Astrocyte of the cerebellum (primary cell): ENCODE measurements at regions not wholly inside any gene's neighbourhood (a gene's known extent, or its start where the extent isn't known, plus 50 kb on each side); places are given as distances from the start of the nearest gene placed in this dataset.

Experiments used
- DNase-seq: peaks from one replicate; pipeline ENCODE4 v3.0.0-alpha.2; 2011; ENCODE audit warnings: low read depth
- H3K4me3 ChIP-seq: 2 replicates; pipeline ENCODE4 v1.5.1; 2011; ENCODE audit warnings: mild to moderate bottlenecking, low read depth, low read length, moderate library complexity
- in situ Hi-C: cut with HindIII; loops from 2 replicates; pipeline ENCODE4 v1.10.0; 2017; ENCODE audit warnings: low sequenced_read_pairs
- TF ChIP-seq, protein P1 (sequence below): IDR thresholded peaks from 2 replicates; pipeline ENCODE4 v1.5.1; 2012; ENCODE audit warnings: low read length, low read depth, moderate library complexity, mild to moderate bottlenecking; ENCODE audit errors: missing control alignments

DNA sequence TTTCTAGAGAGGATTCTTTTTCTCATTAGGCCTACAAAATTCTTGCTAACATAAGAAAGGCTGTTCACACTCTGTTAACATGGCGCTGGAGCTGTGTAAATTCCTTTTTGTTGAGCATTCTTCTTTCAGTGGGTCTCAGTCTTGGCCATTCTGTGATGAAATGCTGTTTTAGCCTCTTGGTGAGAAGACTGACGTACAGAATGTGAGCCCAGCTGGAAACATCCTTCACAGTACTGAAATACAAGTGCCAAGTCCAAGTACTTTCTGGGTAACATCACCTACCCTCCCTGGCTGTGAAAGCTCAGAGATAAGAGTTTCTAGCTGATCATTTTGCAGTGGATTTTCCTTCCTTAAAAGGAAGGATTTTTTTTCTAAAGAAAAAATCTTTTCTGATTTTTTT lies 231.8 kb downstream of the AHR start:
- in situ Hi-C loops, result no loop called here
- TF ChIP-seq, protein P1, sequence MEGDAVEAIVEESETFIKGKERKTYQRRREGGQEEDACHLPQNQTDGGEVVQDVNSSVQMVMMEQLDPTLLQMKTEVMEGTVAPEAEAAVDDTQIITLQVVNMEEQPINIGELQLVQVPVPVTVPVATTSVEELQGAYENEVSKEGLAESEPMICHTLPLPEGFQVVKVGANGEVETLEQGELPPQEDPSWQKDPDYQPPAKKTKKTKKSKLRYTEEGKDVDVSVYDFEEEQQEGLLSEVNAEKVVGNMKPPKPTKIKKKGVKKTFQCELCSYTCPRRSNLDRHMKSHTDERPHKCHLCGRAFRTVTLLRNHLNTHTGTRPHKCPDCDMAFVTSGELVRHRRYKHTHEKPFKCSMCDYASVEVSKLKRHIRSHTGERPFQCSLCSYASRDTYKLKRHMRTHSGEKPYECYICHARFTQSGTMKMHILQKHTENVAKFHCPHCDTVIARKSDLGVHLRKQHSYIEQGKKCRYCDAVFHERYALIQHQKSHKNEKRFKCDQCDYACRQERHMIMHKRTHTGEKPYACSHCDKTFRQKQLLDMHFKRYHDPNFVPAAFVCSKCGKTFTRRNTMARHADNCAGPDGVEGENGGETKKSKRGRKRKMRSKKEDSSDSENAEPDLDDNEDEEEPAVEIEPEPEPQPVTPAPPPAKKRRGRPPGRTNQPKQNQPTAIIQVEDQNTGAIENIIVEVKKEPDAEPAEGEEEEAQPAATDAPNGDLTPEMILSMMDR, result no peak
- no peak overlapping the region for H3K4me3 ChIP-seq
- peak; percentile 83 for DNase-seq

DNA sequence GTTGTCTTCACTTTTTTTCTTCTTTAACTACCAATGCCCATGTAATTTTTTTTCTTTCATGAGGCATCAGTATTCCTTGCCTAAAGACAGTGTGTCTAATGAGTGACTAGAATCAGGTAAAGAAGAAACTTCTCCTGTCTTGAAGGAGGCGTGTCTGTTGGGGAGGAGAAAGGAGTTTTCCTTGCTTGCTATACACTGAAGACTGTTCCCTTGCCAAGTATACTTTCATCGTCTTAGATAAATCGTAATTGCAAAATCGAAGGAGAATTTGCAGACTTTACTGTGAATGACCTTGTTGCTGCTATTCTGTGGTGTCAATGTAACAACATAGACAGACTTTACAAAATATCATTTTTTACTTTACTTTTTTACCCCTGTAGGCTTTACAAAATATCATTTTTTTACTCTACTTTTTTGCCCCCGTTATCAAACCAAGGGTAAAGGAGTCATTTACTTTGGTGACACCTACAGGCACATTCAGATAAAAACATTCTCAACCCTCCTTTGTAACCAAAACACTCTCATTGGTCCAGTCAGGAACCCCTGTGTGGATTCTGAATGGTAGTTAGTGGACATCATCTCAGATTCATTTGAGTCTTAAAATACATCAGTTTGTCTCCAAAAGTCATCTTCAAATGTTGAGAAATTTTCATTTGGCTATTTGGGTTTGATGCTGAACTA lies 232.4 kb downstream of the AHR start:
- TF ChIP-seq, protein P1, result peak; percentile 10
- DNase-seq, result no peak

DNA sequence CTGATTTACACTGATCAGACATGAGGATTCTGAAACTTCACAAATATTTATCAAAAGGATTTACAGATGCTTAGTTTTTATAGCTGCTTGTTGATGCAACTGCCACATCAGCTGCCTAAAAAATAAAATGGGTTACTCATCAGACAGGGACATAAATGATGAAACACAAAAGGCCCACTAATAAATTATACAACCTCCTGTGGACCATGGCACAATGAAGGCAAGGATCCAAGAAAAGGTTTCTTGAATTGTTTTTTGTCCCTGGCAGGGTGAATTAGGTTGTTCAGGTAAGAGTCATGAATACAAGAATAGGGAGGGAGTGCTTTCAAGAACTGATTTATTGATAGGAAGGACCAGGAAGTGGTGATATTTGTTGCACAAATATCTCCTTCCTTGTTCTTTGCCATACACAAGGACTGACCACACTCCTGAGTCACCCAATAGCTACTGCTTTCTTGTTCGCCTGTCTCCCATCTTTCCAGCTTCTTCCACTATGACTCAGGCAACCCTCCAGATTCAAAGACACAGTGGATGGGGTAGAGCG lies 234.5 kb downstream of the AHR start:
- TF ChIP-seq, protein P1, result no peak
- no peak for DNase-seq
- in situ Hi-C loops, result no loop called here
- H3K4me3 ChIP-seq, result no peak overlapping the region

More for the DNA sequence above, 232.4 kb downstream of the AHR start:
- in situ Hi-C loops, result no loop called here
- no peak overlapping the region for H3K4me3 ChIP-seq

DNA sequence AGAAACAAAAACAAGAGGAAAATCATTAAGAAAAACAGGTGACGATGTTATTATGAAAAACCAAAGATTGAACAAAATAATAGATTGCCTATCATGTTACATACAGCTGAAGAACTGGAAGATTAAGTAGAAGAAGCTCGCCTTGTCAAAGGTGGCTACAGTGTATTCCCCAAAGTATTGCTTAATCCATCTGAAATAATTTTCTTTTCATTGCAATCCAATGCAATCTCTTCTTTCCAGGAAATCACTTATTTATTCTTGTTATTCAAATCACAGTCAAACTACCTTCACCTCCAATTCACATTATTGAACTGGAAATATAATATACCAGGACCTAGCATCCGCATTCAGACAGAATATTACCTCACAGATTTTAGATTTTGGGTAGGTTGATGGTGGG lies 235.9 kb downstream of the AHR start:
- no peak for DNase-seq
- H3K4me3 ChIP-seq, result no peak overlapping the region
- TF ChIP-seq, protein P1, result no peak
- in situ Hi-C loops, result no loop called here

DNA sequence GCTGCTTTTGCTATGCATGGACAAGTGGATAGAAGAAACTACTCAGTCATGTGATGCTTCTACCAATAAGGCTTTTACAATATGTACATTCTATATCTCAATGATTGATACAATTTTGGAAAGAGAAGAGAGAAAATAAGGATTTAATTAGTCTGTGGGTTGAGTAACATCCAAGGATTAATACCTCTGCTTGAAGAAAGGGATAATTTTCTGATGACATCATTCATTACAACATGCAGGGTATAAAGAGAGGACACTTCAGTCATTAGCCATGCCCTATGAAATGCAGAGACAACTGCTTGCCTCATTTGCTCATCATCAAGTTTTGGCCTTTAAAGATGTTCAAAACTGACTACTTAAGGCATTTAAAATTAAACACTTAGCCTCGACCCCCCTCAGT lies 237.3 kb downstream of the AHR start:
- no peak overlapping the region for H3K4me3 ChIP-seq
- no peak for DNase-seq
- in situ Hi-C loops, result no loop called here
- TF ChIP-seq, protein P1, result no peak

DNA sequence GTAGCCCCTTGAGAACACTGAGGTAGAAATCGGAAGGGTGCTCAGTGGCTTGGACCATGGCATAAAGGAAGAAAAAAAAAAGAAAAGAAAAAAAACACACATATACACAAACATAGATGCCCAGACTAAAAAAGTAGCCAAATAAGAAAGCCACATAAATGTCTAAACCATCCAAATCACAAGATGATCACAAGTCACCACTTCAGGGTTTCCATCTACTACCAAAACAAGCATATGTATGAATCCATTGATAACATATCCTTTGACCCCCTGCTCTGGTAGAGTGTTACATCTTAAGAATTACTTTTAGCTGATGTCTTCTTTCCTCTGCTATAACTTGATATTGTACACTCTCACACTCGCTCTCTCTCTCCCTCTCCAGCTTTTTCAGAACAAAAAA lies 245.9 kb downstream of the AHR start:
- in situ Hi-C loops, result no loop called here
- no peak for DNase-seq
- no peak overlapping the region for H3K4me3 ChIP-seq
- TF ChIP-seq, protein P1, result no peak
